ENCODE measurements at regions not wholly inside any gene's neighbourhood (a gene's known extent, or its start where the extent isn't known, plus 50 kb on each side); places are given as distances from the start of the nearest gene placed in this dataset.

DNA sequence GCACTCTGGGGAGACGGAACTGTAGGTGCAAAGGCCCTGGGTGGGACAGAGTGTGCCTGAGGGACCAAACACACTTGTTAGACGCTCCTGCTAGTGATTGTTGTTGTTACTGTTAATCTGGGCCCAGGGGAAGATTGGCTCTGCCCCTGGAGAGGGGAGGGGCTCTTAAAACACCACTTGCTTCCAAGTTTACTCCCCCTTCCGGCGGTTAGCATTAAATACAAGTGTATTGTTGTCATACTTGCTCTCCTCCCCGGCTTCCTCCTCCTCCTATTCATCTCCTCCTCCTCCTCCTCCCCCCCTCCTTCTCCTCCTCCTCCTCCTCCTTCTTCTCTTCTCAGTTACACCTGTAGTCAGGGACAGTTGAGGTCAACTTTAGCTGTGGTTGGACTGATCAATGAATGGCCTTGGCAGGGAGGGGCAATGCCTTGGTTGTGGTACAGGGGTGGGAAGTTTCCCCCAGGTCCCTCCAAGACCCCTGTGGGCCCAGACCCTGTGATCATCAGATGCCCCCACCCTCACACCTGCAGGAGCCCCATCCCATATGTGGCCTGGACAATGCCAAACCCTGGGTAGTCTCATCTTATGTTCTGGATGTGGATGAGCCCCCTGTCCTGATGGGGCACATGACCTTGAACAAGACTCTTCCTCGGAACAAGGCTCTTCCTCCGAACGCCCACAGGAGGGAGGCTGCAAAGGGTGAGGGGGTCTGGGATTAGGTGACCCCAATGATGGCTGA, 217.3 kb downstream of the PTPRU start:
- TF ChIP-seq SUZ12 (IDR thresholded peaks at IDR 0.05; ENCODE audit: extremely low read depth, insufficient read depth, insufficient read length), result no peak
- no peak for TF ChIP-seq ZNF274 (IDR thresholded peaks at IDR 0.05; ENCODE audit: low read depth, low read length)

Measured in NT2/D1 (cell line).